GM21367 (cell line): ENCODE measurements at regions not wholly inside any gene's neighbourhood (a gene's known extent, or its start where the extent isn't known, plus 50 kb on each side); places are given as distances from the start of the nearest gene placed in this dataset.

Experiments
- ATAC-seq: cut with Tn5 transposase; IDR thresholded peaks from one replicate; pipeline ENCODE4 v1.9.1; 2021; ENCODE audit not compliant: unreplicated experiment

GRCh38 chr5:56466136-56466816 is 233.1 kb upstream of the ANKRD55 start:
- ATAC-seq = no peak

- ATAC-seq = no peak
These were observed 232.6 kb upstream of the ANKRD55 start for GRCh38 chr5:56465769-56466135.

DNA sequence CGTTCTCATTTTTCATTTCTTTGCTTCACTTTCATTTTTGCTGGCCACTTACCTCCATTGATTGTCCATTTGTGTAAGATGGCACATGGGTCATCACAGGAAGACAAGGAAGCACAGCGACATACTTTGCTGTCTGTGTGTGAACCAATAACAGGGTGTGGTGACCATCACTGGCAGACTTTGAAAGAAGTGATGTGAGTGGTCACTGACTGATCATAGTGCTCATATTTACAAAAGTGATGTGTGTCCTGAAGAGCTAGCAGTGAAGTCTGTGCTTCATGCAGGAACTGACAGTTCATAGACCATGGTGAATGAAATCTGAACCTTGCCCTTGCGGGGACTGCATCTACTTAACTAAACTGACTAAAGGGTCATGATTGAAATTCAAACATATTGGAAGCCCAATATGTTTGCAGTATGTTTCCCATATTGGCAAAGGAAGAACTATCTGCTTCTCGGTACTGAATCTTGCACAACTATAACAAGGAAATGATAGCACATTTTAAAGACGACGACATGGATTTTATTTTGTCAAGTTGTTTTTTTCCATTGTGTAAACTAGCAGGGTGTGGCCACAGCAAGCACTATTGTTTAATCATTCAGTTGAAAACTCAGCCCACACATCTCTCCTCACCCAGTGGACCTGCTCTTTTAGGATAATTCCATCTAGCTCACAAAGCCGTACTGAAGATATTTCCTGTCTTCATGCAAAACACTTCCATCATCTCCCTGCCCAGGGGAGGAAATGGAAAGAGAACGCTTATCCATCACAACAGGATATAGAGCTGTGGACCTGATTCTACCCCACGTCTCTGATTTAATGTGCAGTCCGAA is 232.0 kb upstream of the ANKRD55 start:
- ATAC-seq = no peak

DNA sequence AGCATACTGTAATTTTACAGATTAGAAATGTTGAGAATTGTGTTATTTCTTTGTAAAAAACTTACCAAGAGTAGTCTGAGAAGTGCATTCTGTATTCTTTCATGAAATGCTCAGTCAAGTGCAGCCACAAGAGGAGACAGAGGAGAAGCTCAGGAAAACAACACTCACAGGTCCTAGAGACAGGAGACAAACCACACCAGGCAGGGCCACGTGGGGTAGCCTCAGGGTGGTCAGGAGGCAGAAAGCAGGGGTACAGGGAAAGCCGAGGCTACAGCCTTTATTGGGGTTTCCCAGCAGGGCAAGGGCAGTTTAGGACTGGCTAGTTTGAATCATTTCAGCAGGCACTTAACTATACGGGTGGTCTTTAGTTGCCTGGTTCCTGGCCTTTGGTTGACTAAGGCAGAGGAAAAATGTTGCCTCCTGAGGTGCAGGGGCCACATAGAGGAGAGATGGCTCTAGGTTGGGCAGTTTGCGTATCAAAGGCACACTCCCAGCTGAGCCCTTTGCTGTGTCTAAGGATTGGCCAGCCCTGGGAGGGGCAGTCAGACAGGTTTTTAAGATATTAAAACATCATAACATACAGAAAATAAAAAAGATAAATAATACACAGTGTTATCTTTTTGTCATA is 230.9 kb upstream of the ANKRD55 start:
- no peak for ATAC-seq

GRCh38 chr5:56461584-56461983 is 228.5 kb upstream of the ANKRD55 start:
- ATAC-seq = no peak

DNA sequence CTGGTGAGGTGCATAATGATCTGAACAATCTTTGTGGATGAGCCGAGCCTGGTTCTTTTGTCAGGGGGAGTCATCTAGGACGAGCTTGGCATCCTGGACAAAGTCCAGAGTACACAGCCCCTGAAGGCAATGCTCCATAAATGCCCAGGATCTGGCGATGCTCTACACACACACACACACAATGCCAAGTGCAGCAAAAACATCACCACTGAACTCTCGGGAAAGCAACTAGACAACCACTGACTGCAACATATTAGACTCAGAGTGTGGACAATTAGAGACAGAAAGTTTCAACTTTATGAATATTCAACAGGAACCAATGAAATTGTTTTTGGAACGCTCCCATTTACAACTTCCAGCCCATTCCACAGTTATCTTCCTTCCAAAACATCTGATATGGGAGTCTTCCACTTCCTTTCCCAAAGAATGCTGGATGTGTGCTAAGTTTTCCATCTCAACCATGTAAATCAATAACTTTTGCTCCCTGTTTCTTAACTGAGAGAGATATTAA is 227.6 kb upstream of the ANKRD55 start:
- no peak for ATAC-seq

- ATAC-seq = no peak
These were observed 227.0 kb upstream of the ANKRD55 start for GRCh38 chr5:56460195-56460546.

DNA sequence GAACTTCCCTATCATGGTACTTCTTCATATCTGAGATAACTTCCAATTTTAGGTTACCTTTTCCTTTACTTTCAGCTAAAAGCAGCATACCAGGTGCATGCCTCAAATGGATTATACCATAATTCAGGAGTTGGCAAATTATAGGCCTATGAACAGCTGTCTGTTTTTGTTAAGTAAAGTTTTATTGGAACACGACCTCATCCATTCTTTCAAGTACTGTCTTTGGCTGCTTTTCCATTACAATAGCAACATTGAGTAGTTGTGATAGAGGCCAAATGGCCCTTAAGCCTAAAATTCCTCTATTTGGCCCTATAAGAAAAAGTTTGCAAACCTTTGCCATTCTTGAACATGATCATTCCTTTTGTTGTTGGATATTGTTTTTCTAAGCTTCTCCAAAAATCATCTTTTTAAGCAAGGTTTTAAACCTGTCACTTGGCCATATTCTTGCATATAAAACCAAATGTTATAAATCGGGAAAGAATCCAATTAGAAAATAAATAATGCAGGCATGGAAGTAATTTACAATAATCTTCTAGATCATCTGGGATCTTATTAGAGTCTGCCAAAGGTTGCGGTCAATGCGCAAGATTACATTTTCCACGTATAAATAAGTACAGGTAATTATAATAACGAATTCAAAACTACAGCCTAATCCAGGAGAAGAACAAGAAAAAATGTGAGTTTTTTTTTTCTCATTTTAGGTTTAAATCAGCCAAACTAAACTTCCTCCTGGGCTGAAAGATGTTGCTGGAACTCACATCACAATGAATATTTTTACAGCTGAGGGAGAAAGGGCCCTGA is 226.5 kb upstream of the ANKRD55 start:
- no peak for ATAC-seq

- no peak for ATAC-seq
These were observed 225.0 kb upstream of the ANKRD55 start for GRCh38 chr5:56457887-56458812.

GRCh38 chr5:56456002-56456401 is 222.9 kb upstream of the ANKRD55 start:
- no peak for ATAC-seq

GRCh38 chr5:56455417-56455816 is 222.3 kb upstream of the ANKRD55 start:
- no peak for ATAC-seq

GRCh38 chr5:56454219-56454862 is 221.2 kb upstream of the ANKRD55 start:
- no peak for ATAC-seq

DNA sequence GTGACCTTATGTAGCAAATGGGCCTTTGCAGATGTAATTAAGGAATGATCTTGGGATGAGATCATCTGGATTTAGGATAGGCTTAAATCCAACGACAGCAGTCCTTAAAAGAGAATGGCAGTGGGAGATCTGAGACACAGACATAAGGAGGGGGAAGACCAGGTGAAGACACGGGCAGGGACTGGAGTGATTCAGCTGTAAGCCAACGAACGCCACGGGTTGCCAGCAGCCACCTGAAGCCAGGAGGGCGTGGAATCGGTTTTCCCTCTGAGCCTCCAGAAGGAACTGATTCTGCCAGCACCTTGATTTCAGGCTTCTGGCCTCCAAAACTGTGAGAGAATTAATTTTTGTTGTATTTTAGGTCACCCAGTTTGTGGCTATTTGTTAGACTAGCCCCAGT is 218.6 kb upstream of the ANKRD55 start:
- ATAC-seq = no peak

GRCh38 chr5:56450766-56451165 is 217.6 kb upstream of the ANKRD55 start:
- no peak for ATAC-seq

- no peak for ATAC-seq
These were observed 216.0 kb upstream of the ANKRD55 start for GRCh38 chr5:56449071-56449640.

DNA sequence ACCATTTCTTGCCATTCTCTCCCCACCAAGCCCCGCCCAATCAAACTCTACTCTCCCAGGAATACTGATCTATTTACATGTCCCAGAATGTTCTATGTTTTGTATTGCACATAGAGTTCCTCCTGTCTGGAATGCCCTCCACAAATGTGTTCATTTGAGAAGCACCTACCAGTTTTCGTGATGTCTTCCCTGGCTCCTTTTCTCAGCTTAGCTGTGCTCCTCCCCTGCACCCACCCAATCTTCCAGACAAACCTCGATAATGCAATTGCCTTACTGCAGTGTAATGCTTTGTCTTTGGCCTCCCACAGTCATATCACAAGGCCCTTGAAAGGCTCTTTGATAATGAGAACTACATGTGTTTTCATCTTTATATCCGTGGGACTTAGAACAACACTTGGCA is 214.5 kb upstream of the ANKRD55 start:
- ATAC-seq = no peak

DNA sequence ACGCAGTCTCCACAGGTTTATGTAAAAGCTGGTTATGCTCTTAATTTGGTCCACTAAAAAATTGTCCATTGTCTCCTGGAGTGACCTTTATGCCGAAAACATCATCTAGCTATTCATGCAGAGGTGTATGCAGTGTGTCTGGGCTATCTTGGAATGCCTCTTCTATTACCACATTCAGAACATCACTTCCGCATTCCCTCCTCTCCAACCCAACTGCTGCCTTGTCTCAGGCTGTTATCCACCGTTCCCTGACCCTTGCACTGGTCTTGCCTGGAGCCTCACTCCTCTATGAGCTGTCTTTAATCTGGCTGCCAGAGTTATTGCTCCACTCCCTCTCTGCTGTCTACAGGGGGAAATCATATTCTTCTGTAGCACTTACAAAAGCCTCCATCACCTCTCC is 214.1 kb upstream of the ANKRD55 start:
- no peak for ATAC-seq

- ATAC-seq = no peak
These were observed 213.6 kb upstream of the ANKRD55 start for GRCh38 chr5:56446728-56447127.

DNA sequence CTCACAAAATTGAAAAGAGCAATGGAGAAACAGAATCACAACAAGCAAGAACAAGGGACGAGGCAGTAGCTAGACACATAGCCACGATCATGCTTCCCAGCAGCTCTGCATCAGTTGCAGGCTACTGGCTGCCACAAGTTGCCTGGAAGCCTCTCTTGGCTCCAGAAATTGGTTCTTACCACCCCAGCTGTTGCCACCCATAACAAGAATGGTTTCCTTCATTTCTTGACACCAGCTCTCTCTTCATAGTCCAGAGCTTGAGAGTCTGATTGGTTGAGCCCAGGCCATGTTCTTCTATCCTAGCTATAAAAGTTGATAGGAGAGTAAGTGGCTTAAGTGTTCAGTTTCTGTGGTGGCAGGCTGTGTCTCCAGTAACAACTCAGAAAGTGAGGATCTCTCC is 210.7 kb upstream of the ANKRD55 start:
- ATAC-seq = no peak
